ENCODE measurements at regions not wholly inside any gene's neighbourhood (a gene's known extent, or its start where the extent isn't known, plus 50 kb on each side); places are given as distances from the start of the nearest gene placed in this dataset.

- TF ChIP-seq FOXM1 (IDR thresholded peaks at IDR 0.05; ENCODE audit: borderline replicate concordance, low read depth): no peak
- no peak for TF ChIP-seq ZBTB7A (IDR thresholded peaks at IDR 0.05; ENCODE audit: low read depth)
- no peak for TF ChIP-seq NFIC (IDR thresholded peaks at IDR 0.05)
- no peak for TF ChIP-seq TAF1 (IDR thresholded peaks at IDR 0.05; ENCODE audit: low read depth)
- no peak for TF ChIP-seq MAX (IDR thresholded peaks at IDR 0.05)
- TF ChIP-seq EP300 (IDR thresholded peaks at IDR 0.05; ENCODE audit: borderline replicate concordance): no peak
- TF ChIP-seq CREB1 (IDR thresholded peaks at IDR 0.05; ENCODE audit: low read depth): no peak
- TF ChIP-seq RAD21 (IDR thresholded peaks at IDR 0.05; ENCODE audit: low read depth): no peak
- TF ChIP-seq TEAD4 (IDR thresholded peaks at IDR 0.05): no peak
- no peak for TF ChIP-seq CEBPB (IDR thresholded peaks at IDR 0.05)
- no peak for TF ChIP-seq REST (IDR thresholded peaks at IDR 0.05; ENCODE audit: low read depth)
- TF ChIP-seq USF1 (IDR thresholded peaks at IDR 0.05): no peak
Observed at GRCh38 chr14:29217813-29218450, 451.3 kb downstream of the FOXG1 start.

GRCh38 chr14:29220072-29220471, 453.5 kb downstream of the FOXG1 start:
- TF ChIP-seq EP300 (IDR thresholded peaks at IDR 0.05; ENCODE audit: borderline replicate concordance): no peak
- TF ChIP-seq RAD21 (IDR thresholded peaks at IDR 0.05; ENCODE audit: low read depth): no peak
- TF ChIP-seq CREB1 (IDR thresholded peaks at IDR 0.05; ENCODE audit: low read depth): no peak
- no peak for TF ChIP-seq USF1 (IDR thresholded peaks at IDR 0.05)
- no peak for TF ChIP-seq MAX (IDR thresholded peaks at IDR 0.05)
- no peak for TF ChIP-seq CEBPB (IDR thresholded peaks at IDR 0.05)
- TF ChIP-seq FOXM1 (IDR thresholded peaks at IDR 0.05; ENCODE audit: borderline replicate concordance, low read depth): no peak
- TF ChIP-seq TEAD4 (IDR thresholded peaks at IDR 0.05): no peak
- TF ChIP-seq REST (IDR thresholded peaks at IDR 0.05; ENCODE audit: low read depth): no peak
- TF ChIP-seq YY1 (IDR thresholded peaks at IDR 0.05; ENCODE audit: low read depth): no peak
- no peak for TF ChIP-seq NFIC (IDR thresholded peaks at IDR 0.05)
- TF ChIP-seq ZBTB7A (IDR thresholded peaks at IDR 0.05; ENCODE audit: low read depth): no peak
- TF ChIP-seq TCF12 (IDR thresholded peaks at IDR 0.05; ENCODE audit: low read depth): no peak
- TF ChIP-seq TAF1 (IDR thresholded peaks at IDR 0.05; ENCODE audit: low read depth): no peak
- no peak for TF ChIP-seq EGR1 (IDR thresholded peaks at IDR 0.05)

- TF ChIP-seq YY1 (IDR thresholded peaks at IDR 0.05; ENCODE audit: low read depth) (no peak), CEBPB (IDR thresholded peaks at IDR 0.05) (no peak), USF1 (IDR thresholded peaks at IDR 0.05) (no peak), MAX (IDR thresholded peaks at IDR 0.05) (no peak), RAD21 (IDR thresholded peaks at IDR 0.05; ENCODE audit: low read depth) (no peak), TEAD4 (IDR thresholded peaks at IDR 0.05) (no peak), REST (IDR thresholded peaks at IDR 0.05; ENCODE audit: low read depth) (no peak), EP300 (IDR thresholded peaks at IDR 0.05; ENCODE audit: borderline replicate concordance) (no peak), CREB1 (IDR thresholded peaks at IDR 0.05; ENCODE audit: low read depth) (no peak), TCF12 (IDR thresholded peaks at IDR 0.05; ENCODE audit: low read depth) (no peak), ZBTB7A (IDR thresholded peaks at IDR 0.05; ENCODE audit: low read depth) (no peak), FOXM1 (IDR thresholded peaks at IDR 0.05; ENCODE audit: borderline replicate concordance, low read depth) (no peak), NFIC (IDR thresholded peaks at IDR 0.05) (no peak), EGR1 (IDR thresholded peaks at IDR 0.05) (no peak), TAF1 (IDR thresholded peaks at IDR 0.05; ENCODE audit: low read depth) (no peak)
Observed at GRCh38 chr14:29220566-29220965, 454.0 kb downstream of the FOXG1 start.
